ENCODE measurements at regions not wholly inside any gene's neighbourhood (a gene's known extent, or its start where the extent isn't known, plus 50 kb on each side); places are given as distances from the start of the nearest gene placed in this dataset.

DNA sequence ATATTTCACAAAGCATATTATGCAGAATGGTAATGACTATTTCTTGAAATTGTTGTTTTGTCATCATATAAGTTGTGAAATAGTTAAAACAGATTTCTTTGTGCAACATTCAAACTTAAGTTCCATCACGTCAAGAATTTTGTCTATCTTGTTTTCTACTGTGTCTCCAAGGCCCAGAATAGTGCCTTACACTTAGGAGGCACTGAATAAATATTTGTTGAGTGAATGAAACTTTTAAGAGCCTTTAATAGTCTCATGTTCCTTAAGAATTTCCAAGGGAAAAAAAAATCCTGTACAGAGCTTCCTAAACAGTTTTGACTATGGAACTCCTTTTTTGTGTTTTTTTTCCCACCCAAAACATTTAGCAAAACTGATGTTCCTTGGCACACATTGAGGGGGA is 50.8 kb upstream of the TNFSF18 start:
- no peak overlapping the region for H3K4me3 Mint-ChIP-seq
- no peaks in the 10 kb centered on the region for H3K36me3 Mint-ChIP-seq
- no peak for DNase-seq (ENCODE audit: low spot score)
- no peaks in the 10 kb centered on the region for H3K4me1 Mint-ChIP-seq (ENCODE audit: low read depth in 2 of 2)
- H3K27me3 Mint-ChIP-seq: no peaks in the 10 kb centered on the region
- no peak overlapping the region for H3K27ac Mint-ChIP-seq
- no peak for ATAC-seq
- H3K9me3 Mint-ChIP-seq: no peaks in the 10 kb centered on the region

- H3K4me3 Mint-ChIP-seq: no peak overlapping the region
- H3K27ac Mint-ChIP-seq: no peak overlapping the region
- H3K36me3 Mint-ChIP-seq: no peaks in the 10 kb centered on the region
- H3K27me3 Mint-ChIP-seq: no peaks in the 10 kb centered on the region
- no peaks in the 10 kb centered on the region for H3K9me3 Mint-ChIP-seq
- H3K4me1 Mint-ChIP-seq (ENCODE audit: low read depth in 2 of 2): no peaks in the 10 kb centered on the region
- DNase-seq (ENCODE audit: low spot score) (no peak), ATAC-seq (no peak)
These were observed 49.9 kb upstream of the TNFSF18 start for GRCh38 chr1:173100476-173101107.

Measured in natural killer cell treated with Interleukin-12 subunit alpha and Interleukin-12 subunit beta and Interleukin-15 and Interleukin-18, amount 100 ng/mL, for 72 hours (primary cell).